Mucosa of descending colon (tissue), 3 donors: ENCODE measurements at regions not wholly inside any gene's neighbourhood (a gene's known extent, or its start where the extent isn't known, plus 50 kb on each side); places are given as distances from the start of the nearest gene placed in this dataset.

ENCODE experiments used
- ATAC-seq: fragments of 200-7000 bp; cut with Tn5 transposase; one replicate; pipeline ENCODE4 v1.9.1; 2020; ENCODE audit warnings: mild to moderate bottlenecking, moderate library complexity
- DNase-seq, 3 donors: peaks; one replicate each; pipeline ENCODE4 v3.0.0-alpha.2; 2020
- H3K36me3 ChIP-seq: fragments of 200-600 bp; one replicate; pipeline ENCODE4 v1.8.0; 2021; ENCODE audit warnings: low read depth, mild to moderate bottlenecking
- H3K4me1 ChIP-seq: fragments of 200-600 bp; one replicate; pipeline ENCODE4 v1.8.0; 2021; ENCODE audit warnings: low read depth, mild to moderate bottlenecking
- H3K4me3 ChIP-seq: fragments of 200-600 bp; one replicate; pipeline ENCODE4 v1.8.0; 2021; ENCODE audit warnings: mild to moderate bottlenecking
- H3K9me3 ChIP-seq: fragments of 200-600 bp; one replicate; pipeline ENCODE4 v1.8.0; 2021; ENCODE audit warnings: mild to moderate bottlenecking
- CTCF ChIP-seq: fragments of 200-600 bp; IDR thresholded peaks from one replicate; pipeline ENCODE4 v1.8.0; 2022; ENCODE audit warnings: antibody characterized with exemption, mild to moderate bottlenecking
- intact Hi-C, 2 donors: fragments of 100-400 bp; cut with DNase I in 1 of 2; cut with micrococcal nuclease in 1 of 2; formaldehyde crosslinking; loops; one replicate each; pipeline versions ENCODE4 v1.11.0 to v1.11.1; 2022; cut with DNase I, micrococcal nuclease
- donor health status: DM: no; HTN: no; CAD: no; lungs with moderate emphysema.
- donor health status: DM: no; HTN: no; CAD: no.
- donor health status: DM: no; HTN: yes; CAD: no.

GRCh38 chr20:50339466-50339901, 148.9 kb downstream of the CEBPB start:
- Histone ChIP-seq H3K36me3 (no peaks in the 10 kb centered on the region), H3K4me3 (no peak overlapping the region), H3K9me3 (no peaks in the 10 kb centered on the region), H3K4me1 (peaks cover 6% of the 10 kb centered on the region)
- ATAC-seq (peak; percentile 23), DNase-seq (no peak)
- intact Hi-C loops = no loop called here
- TF ChIP-seq CTCF = no peak

- DNase-seq = no peak
- no peak overlapping the region for H3K4me3 ChIP-seq
- H3K36me3 ChIP-seq = no peaks in the 10 kb centered on the region
- TF ChIP-seq CTCF = no peak
- H3K4me1 ChIP-seq = peaks cover 6% of the 10 kb centered on the region
- ATAC-seq = no peak
- intact Hi-C loops = no loop called here
- no peaks in the 10 kb centered on the region for H3K9me3 ChIP-seq
These were observed 149.9 kb downstream of the CEBPB start for GRCh38 chr20:50340541-50340940.

GRCh38 chr20:50341050-50341449, 150.4 kb downstream of the CEBPB start:
- no peaks in the 10 kb centered on the region for H3K36me3 ChIP-seq
- no peak overlapping the region for H3K4me3 ChIP-seq
- H3K9me3 ChIP-seq = no peaks in the 10 kb centered on the region
- intact Hi-C loops = no loop called here
- ATAC-seq = no peak
- no peak for DNase-seq
- H3K4me1 ChIP-seq = peaks cover 7% of the 10 kb centered on the region
- no peak for TF ChIP-seq CTCF

GRCh38 chr20:50341880-50342637, 151.4 kb downstream of the CEBPB start:
- ATAC-seq (peak; percentile 14), DNase-seq (no peak)

GRCh38 chr20:50342638-50343102, 152.0 kb downstream of the CEBPB start:
- H3K4me1 ChIP-seq = peaks cover 11% of the 10 kb centered on the region
- no peak for TF ChIP-seq CTCF
- intact Hi-C loops = no loop called here
- DNase-seq (no peak), ATAC-seq (no peak)
- H3K9me3 ChIP-seq = no peaks in the 10 kb centered on the region
- no peak overlapping the region for H3K4me3 ChIP-seq
- no peaks in the 10 kb centered on the region for H3K36me3 ChIP-seq

More at GRCh38 chr20:50341880-50342637, 151.4 kb downstream of the CEBPB start:
- H3K4me1 ChIP-seq = peaks cover 11% of the 10 kb centered on the region
- no peaks in the 10 kb centered on the region for H3K9me3 ChIP-seq
- no peak overlapping the region for H3K4me3 ChIP-seq
- intact Hi-C loops = no loop called here
- no peaks in the 10 kb centered on the region for H3K36me3 ChIP-seq
- no peak for TF ChIP-seq CTCF
